Left ventricle myocardium inferior (tissue), 1 donor: ENCODE measurements at regions not wholly inside any gene's neighbourhood (a gene's known extent, or its start where the extent isn't known, plus 50 kb on each side); places are given as distances from the start of the nearest gene placed in this dataset.

ENCODE experiments used
- DNase-seq: peaks from one replicate; pipeline ENCODE4 v3.0.0-alpha.2; 2020
- H3K27ac ChIP-seq: fragments of 200-600 bp; replicated peaks from 2 replicates; pipeline ENCODE4 v1.8.0; 2021
- H3K27me3 ChIP-seq: fragments of 200-600 bp; 2 replicates; pipeline ENCODE4 v1.8.0; 2021; ENCODE audit warnings: low read depth
- H3K36me3 ChIP-seq: fragments of 200-600 bp; 2 replicates; pipeline ENCODE4 v1.8.0; 2021
- H3K4me1 ChIP-seq: fragments of 200-600 bp; 2 replicates; pipeline ENCODE4 v1.8.0; 2021
- H3K4me3 ChIP-seq: fragments of 200-600 bp; 2 replicates; pipeline ENCODE4 v1.8.0; 2021; ENCODE audit warnings: mild to moderate bottlenecking, moderate library complexity
- H3K9me3 ChIP-seq: fragments of 200-600 bp; replicated peaks from 2 replicates; pipeline ENCODE4 v1.8.0; 2021
- CTCF ChIP-seq: fragments of 200-600 bp; IDR thresholded peaks from 2 replicates; pipeline ENCODE4 v1.8.0; 2021; ENCODE audit warnings: antibody characterized with exemption, mild to moderate bottlenecking, borderline replicate concordance
- intact Hi-C: fragments of 100-400 bp; cut with micrococcal nuclease; formaldehyde crosslinking; loops from one replicate; pipeline ENCODE4 v1.11.0; 2022
- donor health status: DM: no; HTN: yes; CAD: no; lungs with severe emphysema.

GRCh38 chr9:7909537-7909936, 110.0 kb upstream of the DMAC1 start:
- no peak for DNase-seq
- Histone ChIP-seq H3K27me3 (no peaks in the 10 kb centered on the region), H3K9me3 (no peaks in the 10 kb centered on the region), H3K4me3 (no peak overlapping the region), H3K27ac (no peak overlapping the region), H3K4me1 (no peaks in the 10 kb centered on the region), H3K36me3 (no peaks in the 10 kb centered on the region)
- TF ChIP-seq CTCF: no peak
- intact Hi-C loops: no loop called here

DNA sequence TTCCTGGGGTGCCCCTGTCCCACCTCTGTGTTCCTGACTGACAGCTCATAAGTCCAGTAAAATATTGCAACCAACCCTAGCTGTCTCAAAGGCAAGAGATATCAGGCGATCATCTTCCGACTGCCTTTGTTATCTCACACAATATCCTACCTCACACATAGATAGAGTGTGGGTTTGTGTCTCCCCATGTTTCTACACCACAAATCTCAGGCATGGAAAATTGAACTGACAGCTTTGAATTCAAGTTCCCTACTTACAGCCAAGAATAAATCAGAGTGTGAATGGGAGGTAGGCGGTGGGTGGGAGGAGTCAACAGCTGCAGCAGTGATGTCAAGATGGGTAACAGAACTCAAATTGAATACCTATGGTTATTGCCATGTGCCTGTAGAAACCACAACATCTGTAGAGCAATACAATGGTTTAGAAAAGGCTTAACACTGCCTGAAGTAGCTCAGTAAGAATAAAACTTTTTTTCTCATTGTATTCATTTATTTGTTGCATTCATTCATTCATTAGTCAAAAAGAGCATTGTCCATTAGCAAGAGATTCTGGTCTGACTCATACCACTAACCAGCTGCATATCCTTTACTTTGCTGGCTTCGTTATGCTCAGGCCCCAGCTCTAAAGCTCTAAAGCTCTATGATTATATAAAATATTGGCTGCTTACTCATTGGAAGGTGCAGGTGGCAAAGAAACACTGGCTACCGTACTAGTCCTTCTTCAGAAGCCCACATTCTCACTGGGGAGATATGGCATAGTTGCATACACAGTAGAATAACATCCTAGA, 108.2 kb upstream of the DMAC1 start:
- intact Hi-C loops: no loop called here
- Histone ChIP-seq H3K36me3 (no peaks in the 10 kb centered on the region), H3K27ac (no peak overlapping the region), H3K4me1 (no peaks in the 10 kb centered on the region), H3K27me3 (no peaks in the 10 kb centered on the region), H3K9me3 (no peaks in the 10 kb centered on the region), H3K4me3 (no peak overlapping the region)
- DNase-seq: no peak
- no peak for TF ChIP-seq CTCF

DNA sequence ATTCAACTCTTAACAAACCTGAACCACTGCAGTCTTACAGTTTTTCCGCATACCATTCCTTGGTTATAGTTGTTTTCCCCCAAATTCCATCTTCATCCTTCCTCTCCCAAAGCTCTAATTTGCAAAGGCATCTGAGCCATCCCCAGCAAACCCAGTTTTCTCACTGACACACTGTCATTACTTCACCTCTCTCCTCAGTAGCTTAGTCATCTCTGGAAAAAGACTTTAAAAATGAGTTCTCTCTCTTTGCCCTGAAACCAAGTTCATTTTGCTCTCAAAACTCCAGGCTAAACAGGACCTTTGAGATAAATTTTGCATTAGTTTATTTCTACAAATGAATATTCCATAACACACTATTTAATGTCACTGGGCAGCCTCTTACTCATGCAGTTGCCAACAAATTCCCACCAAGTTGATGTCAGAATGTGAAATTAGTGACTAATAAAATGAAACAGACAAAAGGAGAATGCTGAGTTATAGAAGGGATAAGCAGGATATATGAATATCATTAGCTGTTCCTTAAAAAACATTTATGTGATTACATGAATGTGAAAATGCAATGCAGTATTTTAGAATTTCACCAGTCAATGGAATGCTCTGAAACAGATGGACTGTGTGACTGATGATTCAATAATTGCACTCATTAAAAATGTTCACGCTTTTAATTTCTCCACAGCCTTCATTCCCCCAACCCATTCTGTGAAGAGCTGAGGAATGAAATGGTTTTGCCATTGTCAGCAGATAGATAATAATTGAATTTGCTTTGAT, 107.4 kb upstream of the DMAC1 start:
- Histone ChIP-seq H3K4me1 (no peaks in the 10 kb centered on the region), H3K4me3 (no peak overlapping the region), H3K27me3 (no peaks in the 10 kb centered on the region), H3K36me3 (no peaks in the 10 kb centered on the region), H3K27ac (no peak overlapping the region), H3K9me3 (no peaks in the 10 kb centered on the region)
- TF ChIP-seq CTCF: no peak
- intact Hi-C loops: no loop called here
- DNase-seq: no peak

DNA sequence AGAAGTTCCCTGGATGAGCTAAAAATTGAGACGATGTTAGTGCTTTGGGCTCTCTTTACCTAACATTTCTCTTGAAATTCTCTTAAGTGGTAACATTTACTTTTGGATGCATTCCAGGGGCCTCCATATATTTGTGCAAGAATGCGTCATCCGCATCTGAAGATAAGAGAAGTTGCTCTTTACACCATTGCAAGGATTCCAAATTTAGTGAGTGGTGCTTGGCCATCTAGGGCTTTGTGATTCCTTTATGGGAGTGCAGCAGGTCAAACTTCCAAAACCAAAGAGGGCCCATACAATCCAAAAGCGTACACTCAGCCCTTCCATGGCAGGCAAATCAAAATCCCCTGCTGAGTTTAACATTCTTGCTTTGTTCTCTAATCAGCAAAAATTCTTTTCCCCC, 102.0 kb upstream of the DMAC1 start:
- no peak overlapping the region for H3K4me3 ChIP-seq
- no peaks in the 10 kb centered on the region for H3K4me1 ChIP-seq
- TF ChIP-seq CTCF: no peak
- H3K27ac ChIP-seq: no peak overlapping the region
- no peaks in the 10 kb centered on the region for H3K36me3 ChIP-seq
- H3K27me3 ChIP-seq: no peaks in the 10 kb centered on the region
- intact Hi-C loops: no loop called here
- no peak for DNase-seq
- H3K9me3 ChIP-seq: no peaks in the 10 kb centered on the region

- Histone ChIP-seq H3K4me1 (no peaks in the 10 kb centered on the region), H3K27ac (no peak overlapping the region), H3K4me3 (no peak overlapping the region), H3K36me3 (no peaks in the 10 kb centered on the region), H3K9me3 (no peaks in the 10 kb centered on the region), H3K27me3 (no peaks in the 10 kb centered on the region)
- DNase-seq: no peak
- no peak for TF ChIP-seq CTCF
- intact Hi-C loops: no loop called here
Measured at GRCh38 chr9:7900541-7900940, 101.0 kb upstream of the DMAC1 start.
